GM18499 (cell line): ENCODE measurements at regions not wholly inside any gene's neighbourhood (a gene's known extent, or its start where the extent isn't known, plus 50 kb on each side); places are given as distances from the start of the nearest gene placed in this dataset.

ENCODE experiments used
- ATAC-seq: cut with Tn5 transposase; IDR thresholded peaks from one replicate; pipeline ENCODE4 v1.9.1; 2021; ENCODE audit warnings: moderate number of reproducible peaks; ENCODE audit not compliant: insufficient read depth, unreplicated experiment

DNA sequence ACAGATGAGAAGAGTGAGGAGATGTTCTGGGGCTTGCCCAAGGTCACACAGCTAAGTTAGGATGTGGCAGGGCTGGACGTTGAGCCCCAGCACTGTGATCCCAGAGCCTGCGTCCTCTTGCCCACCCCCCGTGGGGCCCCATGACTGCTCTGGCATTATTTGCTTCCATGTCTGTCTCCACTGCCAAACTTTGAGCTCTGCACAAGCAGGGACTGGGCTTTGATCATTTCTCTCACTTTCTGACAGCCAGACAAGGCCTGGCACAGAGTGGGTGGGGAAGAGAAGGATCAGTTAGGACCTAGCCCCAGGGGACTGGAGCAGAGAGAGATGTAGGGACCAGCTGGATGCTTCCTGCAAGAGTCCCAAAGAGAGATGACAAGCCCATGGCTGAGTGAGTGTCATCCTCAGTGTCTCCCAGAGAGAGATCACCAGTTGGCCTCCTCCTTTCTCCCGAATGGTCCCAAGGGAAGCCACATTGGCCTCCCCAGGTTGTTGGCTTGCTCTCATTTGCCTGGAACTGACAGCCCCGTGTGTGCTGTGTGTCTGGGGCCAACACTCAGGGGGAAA lies 126.7 kb upstream of the PWP1 start:
- no peak for ATAC-seq

GRCh38 chr12:107560165-107560898 lies 125.3 kb upstream of the PWP1 start:
- ATAC-seq, result no peak

- ATAC-seq, result no peak
Observed at GRCh38 chr12:107560899-107561285, 124.7 kb upstream of the PWP1 start.

DNA sequence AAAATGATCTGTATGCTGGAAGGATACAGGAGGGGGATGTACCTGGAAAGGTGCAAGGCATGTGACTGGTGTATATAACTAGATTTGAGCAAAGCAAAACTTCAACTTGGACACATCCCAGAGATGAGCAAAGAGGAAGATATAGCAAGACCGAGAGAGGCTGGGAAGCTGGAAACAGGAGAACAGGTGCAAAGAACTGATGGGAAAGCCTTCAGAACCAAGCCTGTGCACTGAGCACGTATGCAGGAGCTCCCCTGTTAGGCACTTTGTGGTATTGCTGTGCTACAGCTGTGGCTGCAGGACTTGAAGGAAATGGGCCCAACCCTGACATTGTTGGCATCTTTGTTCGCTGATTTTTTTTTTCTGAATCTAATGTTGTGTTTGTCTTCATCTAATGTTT lies 120.7 kb upstream of the PWP1 start:
- ATAC-seq, result no peak

- no peak for ATAC-seq
Observed at GRCh38 chr12:107565551-107565950, 120.0 kb upstream of the PWP1 start.

DNA sequence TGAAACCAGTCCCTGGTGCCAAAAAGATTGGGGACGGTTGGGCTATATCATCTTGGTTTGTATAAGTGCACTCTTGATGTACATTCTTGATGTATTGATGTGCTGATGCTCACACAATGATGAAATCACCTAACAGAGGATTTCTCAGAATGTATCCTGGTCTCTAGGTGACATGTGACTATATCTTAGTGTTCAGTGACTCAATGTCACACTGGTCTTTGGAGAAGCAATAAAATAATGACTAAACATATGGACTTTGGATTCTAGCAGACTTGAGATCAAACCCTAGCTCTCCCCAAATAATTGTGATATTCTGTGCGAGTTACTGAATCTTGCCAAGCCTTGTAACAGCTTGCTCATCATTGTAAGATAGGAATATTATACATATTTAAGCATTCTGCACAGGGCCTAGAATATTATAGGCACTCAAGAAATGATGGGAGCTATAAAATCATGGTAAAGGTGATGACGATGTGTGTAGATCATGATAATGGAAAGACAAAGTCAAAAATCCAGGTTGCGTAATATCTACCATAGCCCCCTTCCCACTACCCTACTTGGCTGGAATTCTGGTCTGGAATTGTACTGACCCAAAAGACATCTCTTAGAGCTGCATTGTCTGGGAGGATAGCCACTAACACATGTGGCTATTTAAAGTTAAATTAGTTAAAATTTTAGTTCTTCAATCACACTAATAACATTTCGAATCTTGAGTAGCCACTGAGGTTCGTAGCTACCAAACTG lies 117.6 kb upstream of the PWP1 start:
- ATAC-seq, result no peak

DNA sequence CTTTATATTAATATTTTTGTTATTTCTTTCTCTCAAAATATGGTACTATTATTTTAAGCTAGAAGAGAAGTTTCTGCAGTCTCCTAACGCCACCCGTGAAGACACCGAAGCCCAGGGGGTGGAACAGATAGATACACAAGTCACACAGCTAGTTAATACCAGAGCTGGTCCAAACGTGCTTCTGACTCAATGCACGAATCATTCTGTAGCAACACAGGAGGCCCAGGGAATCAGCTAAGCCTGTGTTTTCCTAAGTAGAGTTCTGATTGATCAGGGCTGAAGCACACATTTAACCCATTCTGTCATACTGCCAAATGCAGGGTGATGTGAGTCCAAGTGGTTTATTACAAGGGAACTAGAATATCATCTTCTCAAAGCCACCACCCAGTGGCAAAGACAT lies 116.9 kb upstream of the PWP1 start:
- no peak for ATAC-seq

GRCh38 chr12:107570721-107571120 lies 114.9 kb upstream of the PWP1 start:
- no peak for ATAC-seq

DNA sequence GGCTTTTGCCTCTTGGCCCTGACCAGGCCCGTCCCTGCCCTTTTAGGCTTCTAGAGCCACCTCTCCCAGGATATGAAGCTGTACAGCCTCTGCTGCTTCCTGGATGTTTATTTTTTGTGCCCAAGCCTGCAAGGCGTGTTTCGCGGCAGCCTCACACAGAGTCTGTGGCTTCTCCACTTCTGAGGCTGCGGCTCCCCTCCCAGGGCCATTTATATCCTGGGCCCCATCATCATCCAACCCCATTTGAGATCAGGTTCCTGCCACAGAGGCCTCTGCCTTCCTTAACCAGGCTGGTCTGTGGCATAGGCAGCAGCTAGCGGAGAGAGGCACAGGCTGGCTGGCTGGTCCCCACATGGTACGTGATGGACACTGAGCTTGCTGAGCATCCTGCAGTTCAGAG lies 114.1 kb upstream of the PWP1 start:
- ATAC-seq, result no peak

DNA sequence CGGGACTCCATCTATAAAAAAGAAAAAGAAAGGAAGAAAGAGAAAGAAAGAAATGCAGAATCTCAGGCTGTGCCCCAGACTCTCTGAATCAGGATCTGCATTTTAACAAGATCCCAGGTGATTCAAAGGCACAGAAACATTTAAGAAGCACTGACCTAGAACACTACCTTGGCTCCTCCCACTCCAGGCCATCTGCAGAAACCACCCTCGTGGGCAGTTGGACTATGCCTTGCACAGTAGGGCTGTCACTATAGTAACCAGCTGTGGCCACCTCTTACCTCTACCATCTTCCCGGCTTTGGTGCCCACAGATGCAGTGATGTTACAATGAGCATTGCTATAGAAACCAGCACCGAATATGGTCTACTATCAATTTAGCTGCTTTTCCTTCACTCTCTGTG lies 110.9 kb upstream of the PWP1 start:
- no peak for ATAC-seq

- ATAC-seq, result no peak
Observed at GRCh38 chr12:107580750-107581618, 104.6 kb upstream of the PWP1 start.

DNA sequence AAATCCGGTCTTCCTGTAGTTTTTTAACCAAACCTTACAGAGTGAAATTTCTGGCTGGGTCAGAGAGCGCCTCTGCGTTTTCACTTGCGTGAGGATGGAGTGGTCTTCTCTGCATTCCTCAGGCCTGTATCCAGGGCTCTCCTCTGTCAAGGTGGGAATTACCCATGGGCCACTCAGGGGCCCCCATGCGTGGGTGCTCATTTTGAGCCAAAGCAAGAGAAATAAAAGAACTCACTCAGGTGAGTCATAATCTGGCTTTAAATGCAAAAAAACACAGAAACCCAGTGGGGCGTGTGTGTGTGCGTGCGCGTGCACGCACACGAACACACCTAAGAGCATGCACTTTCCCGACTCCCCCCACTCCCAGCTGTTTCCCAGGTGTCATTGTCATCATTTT lies 104.0 kb upstream of the PWP1 start:
- ATAC-seq, result no peak

- no peak for ATAC-seq
Observed at GRCh38 chr12:107583551-107583950, 102.0 kb upstream of the PWP1 start.

- no peak for ATAC-seq
Observed at GRCh38 chr12:107584563-107584962, 101.0 kb upstream of the PWP1 start.

- no peak for ATAC-seq
Observed at GRCh38 chr12:107586256-107586970, 99.2 kb upstream of the PWP1 start.

GRCh38 chr12:107590413-107590812 lies 95.2 kb upstream of the PWP1 start:
- ATAC-seq, result no peak

- no peak for ATAC-seq
Observed at GRCh38 chr12:107590814-107591375, 94.7 kb upstream of the PWP1 start.

- no peak for ATAC-seq
Observed at GRCh38 chr12:107593713-107594381, 91.8 kb upstream of the PWP1 start.

- ATAC-seq, result no peak
Observed at GRCh38 chr12:107594995-107595394, 90.6 kb upstream of the PWP1 start.
